ENCODE measurements at regions not wholly inside any gene's neighbourhood (a gene's known extent, or its start where the extent isn't known, plus 50 kb on each side); places are given as distances from the start of the nearest gene placed in this dataset.

DNA sequence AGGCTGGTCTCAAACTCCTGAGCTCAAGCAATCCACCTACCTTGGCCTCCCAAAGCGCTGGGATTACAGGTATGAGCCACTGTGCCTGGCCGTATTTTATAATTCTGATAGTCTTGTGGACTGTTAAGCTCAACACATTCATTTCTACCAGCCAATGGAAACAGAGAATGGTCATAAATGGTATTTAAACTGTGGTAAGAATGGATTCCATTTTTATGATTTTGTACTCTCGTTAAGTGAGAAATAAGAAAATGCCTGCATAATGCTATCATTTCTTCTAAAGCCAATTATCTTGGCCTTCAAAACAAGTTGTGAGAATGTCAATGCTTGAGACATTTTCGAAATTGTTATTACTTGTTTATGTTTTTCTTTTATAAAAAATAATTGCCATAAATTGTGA, 321.0 kb downstream of the IL15 start:
- TF ChIP-seq, protein P1, sequence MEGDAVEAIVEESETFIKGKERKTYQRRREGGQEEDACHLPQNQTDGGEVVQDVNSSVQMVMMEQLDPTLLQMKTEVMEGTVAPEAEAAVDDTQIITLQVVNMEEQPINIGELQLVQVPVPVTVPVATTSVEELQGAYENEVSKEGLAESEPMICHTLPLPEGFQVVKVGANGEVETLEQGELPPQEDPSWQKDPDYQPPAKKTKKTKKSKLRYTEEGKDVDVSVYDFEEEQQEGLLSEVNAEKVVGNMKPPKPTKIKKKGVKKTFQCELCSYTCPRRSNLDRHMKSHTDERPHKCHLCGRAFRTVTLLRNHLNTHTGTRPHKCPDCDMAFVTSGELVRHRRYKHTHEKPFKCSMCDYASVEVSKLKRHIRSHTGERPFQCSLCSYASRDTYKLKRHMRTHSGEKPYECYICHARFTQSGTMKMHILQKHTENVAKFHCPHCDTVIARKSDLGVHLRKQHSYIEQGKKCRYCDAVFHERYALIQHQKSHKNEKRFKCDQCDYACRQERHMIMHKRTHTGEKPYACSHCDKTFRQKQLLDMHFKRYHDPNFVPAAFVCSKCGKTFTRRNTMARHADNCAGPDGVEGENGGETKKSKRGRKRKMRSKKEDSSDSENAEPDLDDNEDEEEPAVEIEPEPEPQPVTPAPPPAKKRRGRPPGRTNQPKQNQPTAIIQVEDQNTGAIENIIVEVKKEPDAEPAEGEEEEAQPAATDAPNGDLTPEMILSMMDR (IDR thresholded peaks at IDR 0.05): no peak
- TF ChIP-seq POLR2A (IDR thresholded peaks at IDR 0.05): no peak

Data from lower leg skin (tissue), 3 donors.